ENCODE measurements at regions not wholly inside any gene's neighbourhood (a gene's known extent, or its start where the extent isn't known, plus 50 kb on each side); places are given as distances from the start of the nearest gene placed in this dataset.

GRCh38 chr1:235024711-235025421 lies 103.8 kb downstream of the TOMM20 start:
- Histone ChIP-seq H3K9me3 (no peaks in the 10 kb centered on the region), H3K4me1 (peaks cover 4 to 22% (median 19%) of the 10 kb centered on the region in 4 donors), H3K4me3 (no peak overlapping the region), H3K27ac (no peak overlapping the region), H3K27me3 (no peaks in the 10 kb centered on the region), H3K36me3 (no peaks in the 10 kb centered on the region)
- 64 to 80% methylated on average over 3 to 7 of the region's 7 CpGs for WGBS, 2 donors (ENCODE audit: low coverage in 1 of 2)
- in situ Hi-C loops (cut with MboI; ENCODE audit: low pct_ligation_motif_present in 1 of 4, low pct_unique_long_range_greater_than_20kb in 1 of 4, low sequenced_read_pairs in 3 of 4) (no loop called here), intact Hi-C loops (cut with DNase I; ENCODE audit: low total_unique reads) (no loop called here)
- DNase-seq = no peak
- TF ChIP-seq POLR2AphosphoS5 (IDR thresholded peaks at IDR 0.05) (no peak), POLR2A (IDR thresholded peaks at IDR 0.05) (no peak), EP300 (IDR thresholded peaks at IDR 0.05; ENCODE audit: low read depth) (no peak), CTCF (IDR thresholded peaks at IDR 0.05) (no peak)

- Histone ChIP-seq H3K9me3 (no peaks in the 10 kb centered on the region), H3K27me3 (no peaks in the 10 kb centered on the region), H3K36me3 (no peaks in the 10 kb centered on the region), H3K27ac (no peak overlapping the region), H3K4me1 (peaks cover 4 to 22% (median 19%) of the 10 kb centered on the region in 4 donors), H3K4me3 (no peak overlapping the region)
- intact Hi-C loops (cut with DNase I; ENCODE audit: low total_unique reads) (no loop called here), in situ Hi-C loops (cut with MboI; ENCODE audit: low pct_ligation_motif_present in 1 of 4, low pct_unique_long_range_greater_than_20kb in 1 of 4, low sequenced_read_pairs in 3 of 4) (no loop called here)
- no peak for DNase-seq
- 81 to 92% methylated on average over 5 to 10 of the region's 10 CpGs for WGBS, 2 donors (ENCODE audit: low coverage in 1 of 2)
- no peak for TF ChIP-seq POLR2AphosphoS5 (IDR thresholded peaks at IDR 0.05)
These were observed 104.8 kb downstream of the TOMM20 start for GRCh38 chr1:235023711-235024439.

- no peak for DNase-seq
- in situ Hi-C loops (cut with MboI; ENCODE audit: low pct_ligation_motif_present in 1 of 4, low pct_unique_long_range_greater_than_20kb in 1 of 4, low sequenced_read_pairs in 3 of 4) = no loop called here
- Histone ChIP-seq H3K27ac (peak overlapping the region in 3 of 4 donors; percentile 44 to 62 (median 56)), H3K27me3 (no peaks in the 10 kb centered on the region), H3K36me3 (no peaks in the 10 kb centered on the region), H3K4me1 (peaks cover 4 to 22% (median 19%) of the 10 kb centered on the region in 4 donors), H3K4me3 (no peak overlapping the region), H3K9me3 (no peaks in the 10 kb centered on the region)
- intact Hi-C loops (cut with DNase I; ENCODE audit: low total_unique reads) = no loop called here
- WGBS, 2 donors (ENCODE audit: low coverage in 1 of 2) = 67 to 80% methylated on average over 3 to 13 of the region's 13 CpGs
- no peak for TF ChIP-seq POLR2AphosphoS5 (IDR thresholded peaks at IDR 0.05)
- TF ChIP-seq POLR2A (IDR thresholded peaks at IDR 0.05) = no peak
- no peak for TF ChIP-seq EP300 (IDR thresholded peaks at IDR 0.05; ENCODE audit: low read depth)
- no peak for TF ChIP-seq CTCF (IDR thresholded peaks at IDR 0.05)
These were observed 105.5 kb downstream of the TOMM20 start for GRCh38 chr1:235022981-235023710.

- H3K4me3 ChIP-seq = peak overlapping the region in 1 of 4 donors; percentile 5
- no peak for TF ChIP-seq CTCF (IDR thresholded peaks at IDR 0.05)
- intact Hi-C loops (cut with DNase I; ENCODE audit: low total_unique reads) (no loop called here), in situ Hi-C loops (cut with MboI; ENCODE audit: low pct_ligation_motif_present in 1 of 4, low pct_unique_long_range_greater_than_20kb in 1 of 4, low sequenced_read_pairs in 3 of 4) (no loop called here)
- WGBS, 2 donors (ENCODE audit: low coverage in 1 of 2) = 35 to 54% methylated on average over 6 to 12 of the region's 12 CpGs
- peak overlapping the region; percentile 44 to 62 (median 55) for H3K27ac ChIP-seq
- H3K9me3 ChIP-seq = no peaks in the 10 kb centered on the region
- H3K4me1 ChIP-seq = peaks cover 4 to 22% (median 19%) of the 10 kb centered on the region in 4 donors
- H3K27me3 ChIP-seq = no peaks in the 10 kb centered on the region
- H3K36me3 ChIP-seq = no peaks in the 10 kb centered on the region
- no peak for DNase-seq
These were observed 106.2 kb downstream of the TOMM20 start for GRCh38 chr1:235022341-235022980.

Data from transverse colon (tissue), 4 donors.